Stimulated activated CD4-positive, alpha-beta T cell treated with anti-CD3 and anti-CD28 coated beads, Interleukin-2, amount 100 ng/mL, for 4 hours (primary cell): ENCODE measurements at regions not wholly inside any gene's neighbourhood (a gene's known extent, or its start where the extent isn't known, plus 50 kb on each side); places are given as distances from the start of the nearest gene placed in this dataset.
"Not testable (repeated sequence)": the region's sequence is repeated elsewhere in the genome, so short reads cannot be mapped to it uniquely, and the experiment has no call there.

ENCODE experiments used
- DNase-seq: peaks from one replicate; pipeline ENCODE4 v3.0.0-alpha.2; 2020; ENCODE audit warnings: low read depth

DNA sequence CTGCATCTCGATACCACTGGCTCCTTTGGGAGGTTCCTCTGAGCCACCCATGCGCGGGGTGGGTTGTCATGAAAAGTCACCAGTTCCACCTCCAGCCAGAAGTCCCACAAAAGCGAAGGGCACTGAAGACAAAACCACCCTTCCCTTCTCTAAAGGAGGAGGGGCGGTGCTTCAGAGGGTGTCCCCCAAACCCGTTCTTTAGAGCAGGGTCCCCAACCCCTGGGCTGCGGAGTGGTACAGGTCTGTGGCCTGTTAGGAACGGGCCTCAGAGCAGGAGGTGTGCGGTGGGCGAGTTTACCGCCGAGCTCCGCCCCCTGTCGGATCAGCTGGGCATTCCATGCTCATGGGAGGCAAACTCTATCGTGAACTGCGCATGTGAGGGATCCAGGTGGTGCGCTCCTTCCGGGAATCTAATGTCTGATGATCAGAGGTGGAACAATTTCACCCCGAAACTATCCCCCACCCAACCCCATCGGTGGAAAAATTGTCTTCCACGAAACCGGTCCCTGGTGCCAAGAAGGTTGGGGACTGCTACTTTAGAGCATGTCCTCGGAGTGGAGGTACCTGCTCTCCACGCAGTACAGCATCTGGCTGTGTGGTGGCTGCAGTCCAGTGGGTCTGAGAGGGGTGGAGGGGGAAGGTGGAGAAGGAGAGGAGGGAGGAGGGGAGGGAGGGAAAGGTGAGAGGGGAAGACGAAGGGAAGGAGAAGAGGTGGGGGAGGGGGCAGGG, 72.9 kb upstream of the SEPTIN5 start:
- DNase-seq: no peak

DNA sequence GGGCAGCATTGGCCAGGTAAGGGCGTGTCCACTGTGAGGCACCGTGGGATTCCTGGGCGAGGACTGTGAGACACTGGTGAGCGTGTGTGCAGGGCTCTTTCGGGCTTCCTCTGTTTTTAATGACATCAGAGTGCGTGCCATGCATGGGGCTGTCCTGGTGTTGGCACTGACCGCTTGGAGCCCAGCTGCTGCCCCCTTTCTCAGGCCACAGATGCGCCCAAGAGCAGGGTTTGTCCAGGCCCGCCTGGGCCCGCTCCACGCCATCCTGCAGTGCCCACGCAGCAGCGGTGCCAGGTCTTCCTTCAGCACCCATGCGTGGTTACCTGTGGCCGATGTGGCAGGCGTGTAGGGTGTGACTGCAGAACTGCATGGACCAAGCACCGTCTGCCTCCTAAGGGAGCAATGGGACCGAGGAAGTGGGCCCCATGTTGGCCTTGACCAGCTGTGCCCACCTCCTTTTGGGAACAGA, 72.3 kb upstream of the SEPTIN5 start:
- DNase-seq: no peak

DNA sequence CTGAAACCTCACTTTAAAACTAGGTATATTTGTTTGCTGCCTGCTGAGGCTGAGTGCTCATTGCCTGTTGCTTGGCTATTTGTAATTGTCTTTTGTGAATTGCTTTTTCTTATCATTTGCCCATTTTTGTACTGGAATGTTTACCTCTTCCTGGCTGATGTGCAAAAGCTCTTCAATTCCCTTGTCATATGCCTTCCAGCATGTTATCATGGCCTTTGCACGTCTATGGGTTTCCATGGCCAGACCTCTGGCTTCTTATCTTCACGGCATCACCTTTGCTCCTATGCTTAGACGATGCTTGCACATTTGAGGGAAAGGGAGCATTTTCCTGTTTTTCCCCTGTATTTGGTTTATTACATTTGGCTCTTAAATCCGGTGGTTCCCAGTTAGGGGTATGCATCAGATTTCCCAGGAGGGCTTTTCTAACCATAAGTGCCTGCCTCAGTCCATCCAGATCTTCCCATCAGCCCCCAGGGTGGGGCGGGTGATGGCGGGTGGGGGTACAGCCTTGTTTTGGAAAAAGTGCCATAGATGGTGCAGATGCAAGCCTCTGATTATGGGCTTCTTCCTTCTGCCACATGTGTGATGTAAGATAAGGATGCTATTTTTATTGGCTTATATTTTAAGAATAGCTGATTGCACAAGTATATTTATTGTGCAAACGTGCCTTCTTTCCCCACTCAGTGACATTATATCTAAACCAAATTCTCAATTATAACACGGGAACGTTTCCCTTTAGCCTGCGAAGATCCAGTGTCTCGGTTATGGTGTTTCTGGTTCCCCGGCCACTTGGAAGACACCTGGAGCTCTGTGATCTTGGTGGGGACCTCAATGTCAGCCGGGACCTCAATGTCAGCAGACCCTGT, 70.6 kb upstream of the SEPTIN5 start:
- no peak for DNase-seq

DNA sequence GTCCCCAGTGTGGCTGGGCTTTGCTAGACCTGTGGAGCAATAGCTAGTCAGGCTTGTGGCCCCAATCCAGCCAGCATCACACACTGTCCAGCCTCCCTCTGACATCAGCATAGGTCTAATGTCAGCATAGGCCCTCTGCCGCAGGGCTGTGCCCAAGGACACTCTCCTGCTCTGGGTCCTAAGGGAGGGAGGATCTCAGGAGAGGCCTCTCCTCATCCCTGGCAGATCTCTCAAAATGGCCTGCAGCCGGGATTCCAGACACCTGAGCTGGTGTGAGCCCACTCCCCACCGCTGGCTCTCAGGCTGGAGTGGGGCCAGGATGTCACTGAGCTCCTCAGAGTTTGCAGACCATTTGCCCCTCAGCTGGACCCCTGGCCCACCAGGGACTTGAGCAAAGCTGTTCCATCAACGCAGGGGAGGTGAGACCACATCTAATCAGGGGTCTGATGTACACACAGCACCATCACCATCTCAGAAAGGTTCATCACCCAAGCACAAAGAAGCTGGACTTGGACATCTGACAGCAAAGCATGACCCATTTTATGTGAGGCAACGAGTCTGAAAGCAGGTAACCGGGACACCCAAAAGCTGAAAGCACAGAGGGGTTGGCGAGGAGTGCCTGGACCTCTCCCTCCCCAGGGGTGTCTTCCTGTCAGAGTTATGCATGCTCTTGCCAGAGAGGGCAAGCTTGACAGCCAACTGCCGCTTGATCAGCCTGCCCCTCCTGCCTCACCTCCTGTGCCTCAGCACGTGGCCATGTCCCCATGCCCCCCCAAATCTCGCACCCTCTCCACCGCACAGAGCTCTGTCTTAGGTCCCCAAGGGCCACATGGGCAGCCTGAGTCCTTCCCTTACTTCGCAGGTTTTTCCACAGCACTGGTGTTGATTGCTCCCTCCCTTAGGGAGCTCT, 69.7 kb upstream of the SEPTIN5 start:
- DNase-seq: no peak

DNA sequence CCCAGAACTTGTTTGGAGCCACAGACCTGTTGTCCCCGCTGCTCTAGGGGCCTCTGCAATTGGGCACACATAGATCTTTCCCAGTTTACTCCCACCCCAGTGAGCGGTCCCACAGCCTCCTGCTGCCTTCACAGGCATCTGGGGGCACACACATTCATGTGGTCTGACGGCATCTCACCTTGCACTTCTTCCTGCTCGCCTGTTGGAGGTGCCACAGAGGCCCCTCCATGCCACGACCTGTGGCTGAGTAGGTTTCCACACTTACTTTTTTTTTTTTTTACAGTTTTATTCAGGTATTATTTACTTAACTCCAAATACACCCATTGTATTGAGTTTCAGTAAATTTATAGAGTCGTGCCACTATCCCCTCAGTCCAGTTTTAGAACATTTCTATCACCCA, 68.9 kb upstream of the SEPTIN5 start:
- DNase-seq: no peak

DNA sequence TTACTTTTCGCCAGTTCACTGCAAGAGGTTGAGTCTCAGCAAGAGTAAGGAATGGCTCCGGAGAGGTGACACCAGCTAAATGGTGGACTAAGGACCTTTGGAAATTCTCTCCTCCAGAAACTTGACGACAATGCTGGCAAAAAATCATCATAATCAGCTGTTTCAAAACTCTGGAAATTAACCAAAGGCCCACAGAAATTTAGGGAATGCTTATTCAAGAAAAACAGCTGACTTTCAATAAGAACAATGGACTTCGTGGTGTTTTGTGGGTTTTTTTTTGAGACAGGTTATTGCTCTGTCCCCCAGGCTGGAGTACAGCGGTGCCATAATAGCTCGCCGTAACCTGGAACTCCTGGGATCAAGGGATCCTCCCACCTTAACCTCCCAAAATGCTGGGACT, 68.4 kb upstream of the SEPTIN5 start:
- DNase-seq: no peak

DNA sequence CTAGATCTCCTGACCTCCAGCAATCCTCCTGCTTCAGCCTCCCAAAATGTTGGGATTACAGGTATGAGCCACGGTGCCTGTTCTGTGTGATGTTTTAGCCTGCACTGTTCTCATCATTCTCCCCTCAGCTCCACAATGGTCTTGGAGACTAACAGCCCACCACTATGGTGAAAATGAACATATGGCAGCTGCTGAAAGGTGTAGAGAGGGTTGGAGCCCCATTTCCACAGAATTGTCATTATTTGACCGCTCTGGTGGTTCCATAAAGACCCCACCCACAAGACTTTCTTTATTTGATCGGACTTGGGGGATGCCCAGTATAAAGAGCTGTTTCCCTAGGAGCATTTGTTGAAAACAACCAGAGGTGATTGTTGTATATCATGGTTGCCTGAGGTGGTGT, 67.9 kb upstream of the SEPTIN5 start:
- no peak for DNase-seq

DNA sequence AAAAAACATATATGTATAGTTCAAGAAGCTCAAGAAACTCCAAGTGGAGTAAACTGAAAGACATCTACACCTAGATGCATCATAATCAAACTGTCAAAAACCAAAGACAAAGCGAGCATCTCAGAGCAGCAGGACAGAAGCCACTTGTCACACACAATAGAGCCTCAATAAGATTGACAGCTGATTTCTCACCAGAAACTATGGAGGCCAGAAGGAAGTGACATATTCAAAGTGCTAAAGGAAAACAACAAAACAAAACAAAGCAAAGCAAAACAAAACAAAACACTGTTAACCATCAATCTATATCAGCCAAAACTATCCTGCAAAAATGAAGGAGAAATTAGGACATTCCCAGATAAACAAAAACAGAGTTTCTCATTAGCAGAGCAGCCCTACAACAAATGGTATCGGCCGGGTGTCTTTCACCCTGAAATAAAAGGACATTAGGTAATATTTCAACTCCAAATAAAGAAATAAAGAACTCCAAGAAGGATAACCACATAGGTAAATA, 65.8 kb upstream of the SEPTIN5 start:
- DNase-seq: no peak

DNA sequence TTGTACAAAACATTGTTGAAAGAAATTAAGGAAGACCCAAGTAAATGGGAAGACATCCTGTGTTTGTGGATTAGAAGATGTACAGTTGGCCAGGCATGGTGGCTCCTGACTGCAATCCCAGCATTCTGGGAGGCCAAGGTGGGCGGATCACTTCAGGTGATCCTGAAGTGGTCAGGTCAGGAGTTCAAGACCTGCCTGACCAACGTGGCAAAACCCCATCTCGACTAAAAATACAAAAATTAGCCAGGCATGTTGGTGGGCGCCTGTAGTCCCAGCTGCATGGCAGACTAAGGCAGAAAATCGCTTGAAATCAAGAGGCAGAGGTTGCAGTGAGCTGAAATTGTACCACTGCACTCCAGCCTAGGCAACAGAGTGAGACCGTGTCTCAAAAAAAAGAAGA, 62.0 kb upstream of the SEPTIN5 start:
- no peak for DNase-seq

DNA sequence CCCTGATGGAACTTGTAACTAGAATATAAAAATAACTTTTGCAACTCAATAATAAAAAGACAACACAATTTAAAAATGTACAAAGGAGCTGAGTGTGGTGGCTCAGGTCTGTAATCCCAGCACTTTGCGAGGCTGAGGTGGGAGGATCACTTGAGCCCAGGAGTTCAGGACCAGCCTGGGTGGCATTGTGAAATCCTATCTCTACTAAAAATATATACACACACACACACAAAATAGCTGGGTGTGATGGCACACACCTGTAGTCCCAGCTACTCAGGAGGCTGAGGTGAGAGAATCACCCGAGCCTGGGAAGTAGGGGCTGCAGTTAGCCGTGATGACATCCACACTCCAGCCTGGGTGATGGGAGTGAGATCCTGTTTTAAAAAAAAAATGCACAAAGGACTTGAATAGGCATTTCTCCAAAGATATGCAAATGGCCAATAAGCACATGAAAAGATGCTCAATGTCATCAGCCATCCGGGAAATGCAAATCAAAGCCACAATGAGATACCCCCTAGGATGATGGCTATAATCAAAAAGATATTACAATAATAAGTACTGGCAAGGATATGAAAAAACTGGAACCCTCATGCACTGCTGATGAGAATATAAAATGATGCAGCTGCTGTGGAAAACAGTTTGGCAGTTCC, 59.8 kb upstream of the SEPTIN5 start:
- no peak for DNase-seq

DNA sequence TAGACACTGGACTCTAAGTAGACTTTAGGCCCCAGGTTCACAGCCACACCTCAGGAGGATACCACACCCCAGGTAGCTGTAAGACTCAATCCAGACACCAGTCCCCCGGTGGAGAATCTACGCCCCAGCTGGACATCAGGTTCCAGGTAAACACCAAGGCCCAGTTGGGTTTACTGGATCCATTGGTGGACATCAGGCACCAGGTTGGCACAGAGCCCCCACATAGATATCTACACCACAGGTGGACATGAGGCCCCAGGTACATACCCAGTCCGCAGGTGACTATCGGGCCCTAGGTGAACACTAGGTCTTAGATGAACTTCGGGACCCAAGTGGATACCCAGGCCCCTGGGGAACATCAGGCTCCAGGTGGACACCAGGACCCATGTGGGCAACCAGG, 58.9 kb upstream of the SEPTIN5 start:
- DNase-seq: no peak

DNA sequence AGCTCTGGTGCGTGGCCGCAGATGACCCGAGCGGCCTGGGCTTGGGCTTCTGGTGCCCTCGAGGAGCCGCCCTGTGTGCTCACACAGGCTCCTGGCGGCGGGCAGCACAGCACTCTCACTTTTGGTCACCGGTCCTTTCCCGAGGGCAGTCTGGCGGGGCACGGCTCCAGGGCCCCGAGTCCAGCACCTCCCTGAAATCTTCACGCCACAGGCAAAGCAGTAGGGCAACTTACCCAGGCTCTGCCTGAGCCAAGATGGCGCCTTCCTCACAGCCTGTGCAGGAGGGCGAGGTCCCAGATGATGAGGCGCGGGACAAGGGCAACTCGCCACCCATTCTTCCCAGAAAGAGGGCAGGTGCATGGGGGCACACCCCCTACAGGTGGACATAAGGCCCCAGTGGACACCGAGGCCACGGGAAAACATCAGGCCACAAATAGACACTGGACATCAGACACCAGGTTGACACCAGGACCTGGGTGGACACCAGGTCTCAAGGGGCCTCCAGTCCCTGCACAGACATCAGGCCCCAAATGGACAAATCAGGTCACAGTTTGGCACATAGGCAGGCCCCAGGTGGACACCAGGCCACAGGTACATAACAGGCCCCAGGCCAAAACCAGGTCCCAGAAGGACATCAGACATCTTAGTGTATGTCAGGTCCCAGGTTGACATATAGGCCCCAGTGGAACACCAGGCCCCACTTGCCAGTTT, 57.6 kb upstream of the SEPTIN5 start:
- no peak for DNase-seq

DNA sequence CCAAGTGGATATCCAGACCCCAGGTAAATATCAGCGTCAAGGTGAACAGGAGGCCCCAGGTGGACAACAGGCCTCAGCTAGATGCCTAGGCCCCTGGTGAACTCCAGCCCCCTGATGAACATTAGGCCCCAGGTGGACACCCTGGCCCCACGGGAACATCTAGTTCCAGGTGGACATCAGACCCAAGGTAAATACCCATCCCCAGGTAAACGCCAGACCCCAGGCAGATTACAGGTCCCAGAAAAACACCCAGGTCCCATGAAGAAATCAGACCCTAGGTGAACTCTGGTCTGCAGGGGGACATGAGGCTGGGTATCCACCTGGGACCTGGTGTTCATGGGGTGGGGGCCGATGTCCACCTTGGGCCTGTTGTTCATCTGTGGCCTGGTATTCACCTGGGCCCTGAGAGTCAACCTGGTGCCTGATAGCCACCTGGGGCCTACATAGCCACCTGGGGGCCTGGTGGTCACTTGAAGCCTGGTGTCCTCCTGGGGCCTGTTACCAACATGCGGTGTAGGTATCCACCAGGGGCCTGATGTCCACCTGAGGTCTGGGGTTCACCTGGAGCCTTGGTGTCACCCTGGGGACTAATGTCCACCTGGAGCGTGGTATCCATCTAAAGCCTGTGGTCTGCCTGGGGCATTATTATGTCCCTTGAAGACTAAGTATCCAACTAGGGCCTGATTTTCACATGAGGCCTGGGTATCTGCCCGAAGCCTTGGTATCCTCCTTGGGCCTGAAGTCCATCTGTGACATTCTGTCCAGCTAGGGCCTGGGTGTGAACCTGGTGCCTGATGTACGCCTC, 56.8 kb upstream of the SEPTIN5 start:
- DNase-seq: no peak

DNA sequence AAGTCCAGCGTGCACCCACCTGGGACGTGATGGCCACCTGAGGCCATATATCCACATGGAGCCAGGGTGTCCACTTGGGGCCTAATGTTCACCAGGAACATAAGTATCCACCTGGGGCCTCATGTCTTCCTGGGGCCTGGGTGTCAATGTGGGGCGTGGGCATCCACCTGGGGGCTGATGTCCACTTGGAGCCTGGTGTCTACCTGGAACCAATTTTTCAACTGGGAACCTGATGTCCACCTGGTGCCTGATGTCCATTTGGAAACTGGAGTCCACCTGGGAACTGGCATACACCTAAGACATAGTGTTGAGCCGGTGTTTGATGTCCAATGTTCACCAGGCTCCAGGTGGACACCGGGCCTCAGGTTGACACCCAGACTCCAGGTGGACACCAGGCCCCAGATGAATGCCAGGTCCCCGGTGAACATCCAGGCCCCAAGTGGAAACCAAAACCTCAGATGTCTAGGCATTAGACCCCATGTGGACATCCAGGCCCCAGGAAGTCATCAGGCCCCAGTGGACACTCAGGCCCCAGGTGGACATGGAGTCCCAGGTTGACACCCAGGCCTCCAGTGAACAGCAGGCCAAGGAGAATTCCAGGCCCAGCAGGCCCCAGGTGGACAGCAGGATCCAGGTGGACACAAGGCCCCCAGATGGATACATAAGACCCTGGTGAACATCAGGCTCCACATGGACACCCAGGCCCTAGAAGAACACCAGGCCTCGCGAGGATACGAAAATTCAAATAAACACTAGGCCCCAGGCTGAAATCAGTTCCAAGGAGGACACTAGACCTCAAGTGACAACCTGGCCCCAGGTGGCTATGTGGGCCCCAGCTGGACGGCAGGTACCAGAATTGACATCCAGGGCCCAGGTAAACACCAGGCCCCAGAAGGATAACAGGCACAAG, 56.0 kb upstream of the SEPTIN5 start:
- DNase-seq: no peak

DNA sequence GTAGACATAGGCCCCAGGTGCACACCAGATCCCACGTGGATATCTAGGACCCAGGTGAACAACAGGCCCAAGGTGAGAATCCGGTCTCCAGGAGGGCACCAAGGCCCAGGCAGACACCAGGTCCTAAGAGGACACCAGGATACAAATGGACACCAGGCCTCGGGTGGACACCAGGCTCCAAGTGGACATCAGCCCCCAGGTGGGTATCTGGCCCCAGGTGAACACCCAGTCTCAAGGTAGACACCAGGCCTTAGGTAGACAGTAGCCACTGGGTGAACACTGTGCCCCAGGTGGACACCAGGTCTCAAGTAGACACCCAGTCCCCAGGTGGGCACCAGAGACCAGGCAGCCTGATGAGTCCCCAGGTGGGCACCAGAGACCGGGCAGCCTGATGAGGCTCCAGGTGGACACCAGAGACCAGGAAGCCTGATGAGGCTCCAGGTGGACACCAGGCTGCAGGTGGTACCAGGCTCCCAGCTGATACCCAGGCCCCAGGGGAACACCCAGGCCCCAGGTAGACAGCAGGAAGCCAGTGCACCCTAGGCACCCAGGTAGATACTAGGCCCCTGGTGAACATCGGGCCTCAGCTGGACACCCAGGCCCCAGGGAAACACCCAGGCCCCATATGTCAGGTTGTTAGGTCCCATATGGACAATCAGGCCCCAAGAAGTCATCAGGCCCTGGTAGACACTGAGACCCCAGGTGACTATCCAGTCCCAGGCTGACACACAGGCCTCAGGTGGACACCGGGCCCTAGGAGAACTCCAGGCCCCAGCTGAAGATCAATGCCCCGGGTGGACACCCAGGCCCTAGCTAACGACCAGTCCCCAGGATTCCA, 55.1 kb upstream of the SEPTIN5 start:
- no peak for DNase-seq

DNA sequence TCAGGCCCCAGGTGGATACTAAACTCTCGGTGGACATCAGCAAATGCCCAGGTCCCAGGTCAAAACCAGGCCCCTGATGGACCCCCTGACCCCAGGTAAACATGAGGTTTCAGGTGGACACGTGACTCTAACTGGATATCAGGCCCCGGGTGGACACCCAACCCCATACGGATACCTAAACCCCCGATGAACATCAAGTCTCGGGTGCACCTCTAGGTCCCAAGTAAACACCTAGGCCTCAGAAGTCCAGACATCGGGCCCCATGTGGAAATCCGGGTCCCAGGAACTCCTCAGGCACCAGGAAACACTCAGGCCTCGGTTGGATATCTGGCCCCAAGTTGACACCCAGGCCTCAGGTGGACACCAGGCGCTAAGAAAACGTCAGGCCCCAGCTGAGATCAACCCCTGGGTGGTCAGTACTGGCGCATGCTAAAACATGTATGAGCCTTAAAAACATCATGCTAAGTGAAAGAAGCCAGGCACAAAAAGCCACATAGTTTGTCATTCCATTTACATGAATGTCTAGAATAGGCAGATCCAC, 54.4 kb upstream of the SEPTIN5 start:
- no peak for DNase-seq

DNA sequence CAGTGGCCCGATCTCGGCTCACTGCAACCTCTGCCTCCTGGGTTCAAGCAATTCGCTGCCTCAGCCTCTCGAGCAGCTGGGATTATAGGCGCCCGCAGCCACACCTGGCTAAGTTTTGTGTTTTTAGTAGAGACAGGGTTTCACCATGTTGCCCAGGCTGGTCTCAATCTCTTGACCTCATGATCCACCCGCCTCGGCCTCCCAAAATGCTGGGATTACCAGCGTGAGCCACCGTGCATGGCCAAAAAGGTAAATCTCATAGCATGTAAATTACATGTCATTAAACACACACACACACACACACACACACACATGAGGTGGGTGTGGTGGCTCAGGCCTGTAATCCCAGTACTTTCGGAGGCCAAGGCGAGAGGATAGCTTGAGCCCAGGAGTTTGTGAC, 53.7 kb upstream of the SEPTIN5 start:
- DNase-seq: not testable (repeated sequence)

DNA sequence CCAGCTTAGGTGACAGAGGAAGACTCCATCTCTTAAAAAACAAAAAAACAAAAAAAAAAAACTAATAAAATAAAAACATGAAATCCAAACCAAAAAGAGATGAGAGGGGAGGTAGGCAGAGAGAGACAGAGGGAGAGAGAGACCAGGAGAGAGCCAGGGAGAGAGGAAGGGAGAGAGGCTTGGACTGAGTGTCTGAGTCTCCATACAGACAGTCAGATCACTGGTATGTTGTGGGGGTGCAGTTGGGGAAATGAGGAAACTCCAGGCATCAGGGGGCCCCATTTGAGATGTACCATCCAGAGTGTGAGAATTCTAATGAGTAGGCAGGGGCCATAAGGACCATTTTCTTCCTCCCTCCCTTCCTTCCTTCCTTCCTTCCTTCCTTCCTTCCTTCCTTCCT, 53.1 kb upstream of the SEPTIN5 start:
- DNase-seq: no peak
